K562 (cell line): ENCODE measurements at regions not wholly inside any gene's neighbourhood (a gene's known extent, or its start where the extent isn't known, plus 50 kb on each side); places are given as distances from the start of the nearest gene placed in this dataset.

Experiments
- ATAC-seq: fragments of 200-7000 bp; cut with Tn5 transposase; 3 replicates; pipeline ENCODE4 v1.9.1; 2020; ENCODE audit warnings: moderate library complexity
- BruUV-seq: library from RNA; stranded (reverse); fragments of 400-500 nt; replicated peaks from 2 replicates; lab custom pipeline; 2021; lab: Mats Ljungman, UMichigan
- CTCF ChIA-PET: fragments of 300-600 bp; formaldehyde crosslinking; extraction: SDS; loops from one replicate; lab custom pipeline; 2021; ENCODE audit warnings: low intra/inter-chr PET ratio; lab: Yijun Ruan, JAX
- POLR2A ChIA-PET: fragments of 300-600, 350-650 bp; sonication (Branson Sonifier 250); formaldehyde crosslinking; extraction: SDS; loops from one replicate; lab custom pipeline; 2021; ENCODE audit warnings: antibody characterized with exemption, inconsistent platforms; lab: Yijun Ruan, JAX
- DNase-seq, 4 experiments: peaks; one replicate each; pipeline versions ENCODE4 v3.0.0 to v3.0.0-alpha.2; 2011 to 2018; ENCODE audit warnings: low spot score in 3 of 4, mixed read lengths in 3 of 4; ENCODE audit errors: extremely low read depth in 1 of 4
- FAIRE-seq: peaks from 2 replicates; lab custom pipeline; 2011; peaks lifted over from hg19 to GRCh38; lab: Jason Lieb, UNC
- H2AFZ ChIP-seq: 2 replicates; pipeline ENCODE4 v1.6.0; 2011; ENCODE audit warnings: low read depth, low read length, control low read depth, inconsistent platforms
- H3K27ac ChIP-seq: fragments of 200-600 bp; 3 replicates; pipeline ENCODE4 v1.8.0; 2011; ENCODE audit warnings: low read depth, mild to moderate bottlenecking, control low read depth, inconsistent platforms, low read length, moderate library complexity, mixed read lengths; ENCODE audit errors: extremely low read depth
- H3K27me3 ChIP-seq, 2 experiments: fragments of 300-600 bp in 1 of 2; 2 replicates in 1 of 2; 3 replicates in 1 of 2; pipeline versions ENCODE4 v1.6.0 to v1.8.0; 2011; ENCODE audit warnings: inconsistent platforms in 2 of 2, low read length in 2 of 2, mild to moderate bottlenecking in 1 of 2, mixed read lengths in 1 of 2, moderate library complexity in 1 of 2; ENCODE audit not compliant: control insufficient read depth in 2 of 2, insufficient read depth in 2 of 2
- H3K36me3 ChIP-seq: fragments of 300-600 bp; 3 replicates; pipeline ENCODE4 v1.8.0; 2011; ENCODE audit warnings: mild to moderate bottlenecking, low read length, inconsistent platforms; ENCODE audit not compliant: control insufficient read depth, insufficient read depth
- H3K4me1 ChIP-seq, 2 experiments: fragments of 200-600 bp in 1 of 2; replicated peaks in 1 of 2; 2 replicates in 1 of 2; 3 replicates in 1 of 2; pipeline versions ENCODE4 v1.5.1 to v1.8.0; 2011; ENCODE audit warnings: inconsistent platforms in 2 of 2, low read length in 2 of 2, mild to moderate bottlenecking in 1 of 2, mixed read lengths in 1 of 2, moderate library complexity in 1 of 2; ENCODE audit not compliant: control insufficient read depth in 2 of 2, insufficient read depth in 2 of 2
- H3K4me2 ChIP-seq: 2 replicates; pipeline ENCODE4 v1.6.1; 2011; ENCODE audit warnings: low read length, control low read depth, inconsistent platforms, mixed read lengths; ENCODE audit not compliant: insufficient read depth
- H3K4me3 ChIP-seq: fragments of 200-600 bp; sonication (generic), shearing (Covaris generic); 2 replicates; pipeline ENCODE4 v1.5.1; 2016; ENCODE audit warnings: control low read depth, inconsistent platforms
- H3K79me2 ChIP-seq: fragments of 200-600 bp; 3 replicates; pipeline ENCODE4 v1.8.0; 2011; ENCODE audit warnings: low read length, inconsistent platforms; ENCODE audit not compliant: control insufficient read depth, insufficient read depth
- H3K9ac ChIP-seq, 2 experiments: 2 replicates each; pipeline versions ENCODE4 v1.6.0 to v1.6.1; 2011; ENCODE audit warnings: low read depth in 2 of 2, low read length in 2 of 2, control low read depth in 1 of 2, inconsistent platforms in 1 of 2, mild to moderate bottlenecking in 1 of 2, mixed read lengths in 1 of 2; ENCODE audit not compliant: insufficient read depth in 1 of 2
- H3K9me1 ChIP-seq: one replicate; pipeline ENCODE4 v1.6.0; 2011; ENCODE audit warnings: inconsistent platforms, mild to moderate bottlenecking, low read length, moderate library complexity; ENCODE audit not compliant: control insufficient read depth, insufficient read depth
- H3K9me3 ChIP-seq: replicated peaks from 2 replicates; pipeline ENCODE4 v1.5.1; 2011; ENCODE audit warnings: low read depth, low read length, inconsistent platforms; ENCODE audit not compliant: control insufficient read depth, insufficient read depth
- H4K20me1 ChIP-seq: replicated peaks from 2 replicates; pipeline ENCODE4 v1.6.1; 2011; ENCODE audit warnings: low read length, inconsistent platforms, mixed read lengths; ENCODE audit not compliant: control insufficient read depth, insufficient read depth
- BRCA1 ChIP-seq, 2 experiments: fragments of 450-650 bp in 1 of 2; sonication (generic) in 1 of 2; formaldehyde crosslinking in 1 of 2; IDR thresholded peaks; 2 replicates each; pipeline versions ENCODE4 v1.5.0 to v1.6.1; 2017 to 2020; ENCODE audit warnings: mild to moderate bottlenecking in 1 of 2, missing genetic modification reagents in 1 of 2
- ILK ChIP-seq: fragments of 450-650 bp; IDR thresholded peaks from 2 replicates; pipeline ENCODE4 v1.6.1; 2016; ENCODE audit warnings: missing genetic modification characterization, low read depth, mild to moderate bottlenecking, missing compliant biosample characterization, moderate library complexity, borderline replicate concordance
- KLF1 ChIP-seq: fragments of 450-650 bp; IDR thresholded peaks from 2 replicates; pipeline ENCODE4 v1.6.1; 2016; ENCODE audit warnings: missing genetic modification characterization, missing compliant biosample characterization
- PRPF4 ChIP-seq: fragments of 200-400 bp; formaldehyde crosslinking; IDR thresholded peaks from one replicate; pipeline ENCODE4 v1.6.1; 2017; ENCODE audit warnings: low read length, low read depth, mild to moderate bottlenecking; ENCODE audit not compliant: insufficient read depth, poor library complexity, severe bottlenecking
- SUPT5H ChIP-seq: fragments of 450-650 bp; IDR thresholded peaks from 2 replicates; pipeline ENCODE4 v1.6.1; 2016
- TEAD2 ChIP-seq: fragments of 450-650 bp; IDR thresholded peaks from 2 replicates; pipeline ENCODE4 v1.6.1; 2016; ENCODE audit warnings: missing genetic modification characterization, control low read depth, missing compliant biosample characterization
- ZBTB7A ChIP-seq: IDR thresholded peaks from 2 replicates; pipeline ENCODE4 v1.6.1; 2011; ENCODE audit warnings: low read depth, mild to moderate bottlenecking, low read length, moderate library complexity, borderline replicate concordance; ENCODE audit not compliant: control insufficient read depth
- ZBTB8A ChIP-seq: fragments of 450-650 bp; IDR thresholded peaks from 2 replicates; pipeline ENCODE4 v1.6.1; 2018; ENCODE audit warnings: mild to moderate bottlenecking, moderate library complexity; ENCODE audit not compliant: partially characterized antibody
- ZC3H4 ChIP-seq: sonication (generic); formaldehyde crosslinking; IDR thresholded peaks from 2 replicates; pipeline ENCODE4 v1.9.0; 2021; ENCODE audit warnings: missing genetic modification reagents, borderline replicate concordance
- ZNF696 ChIP-seq: fragments of 250-450 bp; sonication (Bioruptor Pico); conservative IDR thresholded peaks from 2 replicates; pipeline ENCODE4 v1.4.0; 2020; ENCODE audit warnings: mild to moderate bottlenecking, moderate library complexity
- ZNF778 ChIP-seq: fragments of 450-650 bp; formaldehyde crosslinking; IDR thresholded peaks from 2 replicates; pipeline ENCODE4 v1.4.0; 2020; ENCODE audit warnings: mild to moderate bottlenecking, moderate library complexity
- in situ Hi-C: fragments of 300-500 bp; cut with MboI; formaldehyde crosslinking; loops from 4 replicates; pipeline ENCODE4 v1.15.0; 2018; ENCODE audit warnings: inconsistent platforms, mixed read lengths
- intact Hi-C: fragments of 100-400 bp; cut with micrococcal nuclease; formaldehyde crosslinking; loops from 2 replicates; pipeline ENCODE4 v1.14.2; 2022
- TF ChIP-seq, protein P1 (sequence below), 2 experiments: fragments of 450-650 bp; IDR thresholded peaks; 2 replicates each; pipeline ENCODE4 v1.6.1; 2018; ENCODE audit warnings: mild to moderate bottlenecking in 2 of 2, low read depth in 1 of 2; ENCODE audit not compliant: partially characterized antibody in 2 of 2

DNA sequence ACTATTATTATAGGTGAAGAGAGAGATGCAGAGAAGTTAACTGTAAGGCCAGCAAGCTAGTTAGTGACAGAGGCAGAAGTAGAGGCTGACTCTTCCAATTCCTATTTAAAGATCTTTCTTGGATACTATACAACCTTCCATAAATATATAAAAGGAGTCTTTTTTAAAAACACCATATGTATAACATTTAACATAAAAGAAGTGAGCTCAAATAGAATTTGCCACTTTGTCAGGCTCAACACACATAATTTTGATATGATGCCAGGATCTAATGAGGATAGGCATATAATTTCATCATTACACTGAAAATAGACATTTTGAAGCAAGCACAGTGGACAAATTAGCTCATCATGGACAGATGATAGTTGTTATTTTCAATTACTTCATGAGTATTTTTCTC is 64.1 kb upstream of the MPPED2 start:
- no peak overlapping the region for H3K4me2 ChIP-seq
- H3K36me3 ChIP-seq, result no peaks in the 10 kb centered on the region
- H3K9me3 ChIP-seq, result no peaks in the 10 kb centered on the region
- DNase-seq (no peak), ATAC-seq (no peak), FAIRE-seq (no peak)
- intact Hi-C loops (no loop called here), in situ Hi-C loops (no loop called here)
- no TSS peak for BruUV-seq
- H2AFZ ChIP-seq, result no peak overlapping the region
- H3K27ac ChIP-seq, result no peak overlapping the region
- ChIA-PET POLR2A (no interaction called here), CTCF (no interaction called here)
- H4K20me1 ChIP-seq, result no peaks in the 10 kb centered on the region
- H3K9ac ChIP-seq, result no peak overlapping the region
- TF ChIP-seq BRCA1 (IDR thresholded peaks at IDR 0.05) (no peak), BRCA1 (CRISPR knock-in tag; IDR thresholded peaks at IDR 0.05) (no peak), ZNF696 (CRISPR knock-in tag) (no peak), ZNF778 (no peak), ILK (tag) (no peak), TEAD2 (tag) (no peak), PRPF4 (no peak), ZC3H4 (CRISPR knock-in tag) (no peak), SUPT5H (no peak), ZBTB8A (no peak), KLF1 (no peak), ZBTB7A (no peak)
- TF ChIP-seq, protein P1, sequence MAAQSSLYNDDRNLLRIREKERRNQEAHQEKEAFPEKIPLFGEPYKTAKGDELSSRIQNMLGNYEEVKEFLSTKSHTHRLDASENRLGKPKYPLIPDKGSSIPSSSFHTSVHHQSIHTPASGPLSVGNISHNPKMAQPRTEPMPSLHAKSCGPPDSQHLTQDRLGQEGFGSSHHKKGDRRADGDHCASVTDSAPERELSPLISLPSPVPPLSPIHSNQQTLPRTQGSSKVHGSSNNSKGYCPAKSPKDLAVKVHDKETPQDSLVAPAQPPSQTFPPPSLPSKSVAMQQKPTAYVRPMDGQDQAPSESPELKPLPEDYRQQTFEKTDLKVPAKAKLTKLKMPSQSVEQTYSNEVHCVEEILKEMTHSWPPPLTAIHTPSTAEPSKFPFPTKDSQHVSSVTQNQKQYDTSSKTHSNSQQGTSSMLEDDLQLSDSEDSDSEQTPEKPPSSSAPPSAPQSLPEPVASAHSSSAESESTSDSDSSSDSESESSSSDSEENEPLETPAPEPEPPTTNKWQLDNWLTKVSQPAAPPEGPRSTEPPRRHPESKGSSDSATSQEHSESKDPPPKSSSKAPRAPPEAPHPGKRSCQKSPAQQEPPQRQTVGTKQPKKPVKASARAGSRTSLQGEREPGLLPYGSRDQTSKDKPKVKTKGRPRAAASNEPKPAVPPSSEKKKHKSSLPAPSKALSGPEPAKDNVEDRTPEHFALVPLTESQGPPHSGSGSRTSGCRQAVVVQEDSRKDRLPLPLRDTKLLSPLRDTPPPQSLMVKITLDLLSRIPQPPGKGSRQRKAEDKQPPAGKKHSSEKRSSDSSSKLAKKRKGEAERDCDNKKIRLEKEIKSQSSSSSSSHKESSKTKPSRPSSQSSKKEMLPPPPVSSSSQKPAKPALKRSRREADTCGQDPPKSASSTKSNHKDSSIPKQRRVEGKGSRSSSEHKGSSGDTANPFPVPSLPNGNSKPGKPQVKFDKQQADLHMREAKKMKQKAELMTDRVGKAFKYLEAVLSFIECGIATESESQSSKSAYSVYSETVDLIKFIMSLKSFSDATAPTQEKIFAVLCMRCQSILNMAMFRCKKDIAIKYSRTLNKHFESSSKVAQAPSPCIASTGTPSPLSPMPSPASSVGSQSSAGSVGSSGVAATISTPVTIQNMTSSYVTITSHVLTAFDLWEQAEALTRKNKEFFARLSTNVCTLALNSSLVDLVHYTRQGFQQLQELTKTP (IDR thresholded peaks at IDR 0.05; ENCODE audit: low read depth in 1 of 2, partially characterized antibody in 2 of 2), result no peak
- no peaks in the 10 kb centered on the region for H3K4me1 ChIP-seq
- no peaks in the 10 kb centered on the region for H3K27me3 ChIP-seq
- H3K79me2 ChIP-seq, result no peaks in the 10 kb centered on the region
- no peaks in the 10 kb centered on the region for H3K9me1 ChIP-seq
- H3K4me3 ChIP-seq, result no peak overlapping the region
